ENCODE measurements at regions not wholly inside any gene's neighbourhood (a gene's known extent, or its start where the extent isn't known, plus 50 kb on each side); places are given as distances from the start of the nearest gene placed in this dataset.

DNA sequence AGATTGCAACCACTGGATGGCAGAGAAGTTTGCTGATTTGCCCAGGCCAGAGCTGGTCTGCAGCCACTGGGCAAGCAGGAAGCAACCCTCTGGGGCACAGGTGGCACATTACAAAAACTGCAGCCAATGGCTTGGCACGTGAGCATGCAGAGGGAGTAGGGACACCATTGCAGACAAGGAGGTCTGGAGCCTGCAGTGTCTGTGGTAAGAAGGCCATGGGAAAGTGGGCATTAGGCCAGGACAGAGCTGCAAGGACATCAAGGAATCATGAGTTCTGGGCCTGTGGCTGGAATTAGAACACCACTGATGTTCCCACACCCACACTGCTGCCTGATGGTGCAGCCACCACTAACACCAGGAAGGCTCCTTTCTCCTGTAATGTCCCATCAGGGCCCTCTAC is 113.0 kb downstream of the TSEN15 start:
- no peak overlapping the region for H4K8ac ChIP-seq (ENCODE audit: extremely low read depth, insufficient read depth, low read length)
- H3K4me2 ChIP-seq (ENCODE audit: insufficient read depth in 1 of 2, low read depth in 2 of 2, low read length in 2 of 2), result no peak overlapping the region
- TF ChIP-seq KDM5A (IDR thresholded peaks at IDR 0.05; ENCODE audit: low read length) (no peak), SIRT6 (IDR thresholded peaks at IDR 0.05; ENCODE audit: low read length) (no peak), POLR2A (IDR thresholded peaks at IDR 0.05; ENCODE audit: control extremely low read depth in 1 of 2, low read depth in 2 of 2, low read length in 2 of 2) (no peak), SP1 (IDR thresholded peaks at IDR 0.05; ENCODE audit: low read depth, low read length) (no peak)
- H3K9ac ChIP-seq (replicated peaks in 1 of 4; ENCODE audit: extremely low read depth in 1 of 4, low read depth in 3 of 4, low read length in 3 of 4), result no peak overlapping the region
- no peak overlapping the region for H2BK15ac ChIP-seq (ENCODE audit: low read length)
- H3K79me2 ChIP-seq (ENCODE audit: control insufficient read depth in 1 of 2, insufficient read depth in 2 of 2, low read length in 2 of 2), result no peaks in the 10 kb centered on the region
- peaks cover 0 to 3% of the 10 kb centered on the region in 2 experiments; a peak in 1 of 4 replicates for H3K9me3 ChIP-seq (ENCODE audit: insufficient read depth in 2 of 2, low read depth in 1 of 2, low read length in 1 of 2)
- no peak overlapping the region for H3K27ac ChIP-seq (ENCODE audit: low read depth, low read length)
- no peak overlapping the region for H3K14ac ChIP-seq (ENCODE audit: insufficient read length)
- H2BK20ac ChIP-seq (ENCODE audit: low read length), result no peak overlapping the region
- POLR2A ChIA-PET (ENCODE audit: partially characterized antibody), result no interaction called here
- H3K56ac ChIP-seq (replicated peaks; ENCODE audit: insufficient read length, low read depth, low read length), result no peak overlapping the region
- no peak for DNase-seq (ENCODE audit: low read depth in 1 of 2, low spot score in 2 of 2)
- H3K79me1 ChIP-seq (ENCODE audit: low read depth, low read length), result no peaks in the 10 kb centered on the region
- no peak overlapping the region for H2BK120ac ChIP-seq (replicated peaks; ENCODE audit: low read depth, low read length)
- H3K4ac ChIP-seq (replicated peaks; ENCODE audit: insufficient read length, low read depth, low read length), result peak overlapping the region; percentile 53
- FAIRE-seq, result no peak
- H3K23ac ChIP-seq (ENCODE audit: insufficient read length), result no peak overlapping the region
- no peaks in the 10 kb centered on the region for H3K27me3 ChIP-seq (replicated peaks in 1 of 4; ENCODE audit: control insufficient read depth in 3 of 4, extremely low read depth in 1 of 4, insufficient read depth in 3 of 4, low read length in 3 of 4)
- no peak overlapping the region for H2AFZ ChIP-seq (ENCODE audit: low read length)
- H2BK5ac ChIP-seq (ENCODE audit: low read depth, low read length), result no peak overlapping the region
- H3K18ac ChIP-seq (ENCODE audit: extremely low read depth, low read length), result no peak overlapping the region
- 94% methylated on average over 1 of the region's 1 CpG; no CpG with 5 or more reads in 1 of the 2 experiments for WGBS, 2 experiments (ENCODE audit: extremely low coverage in 1 of 2, insufficient coverage in 1 of 2, insufficient read length in 1 of 2, insufficient replicate concordance in 2 of 2, low coverage in 1 of 2, low lambda C conversion rate in 2 of 2, missing lambda C conversion rate in 1 of 2)
- H2AK5ac ChIP-seq (ENCODE audit: low read depth, low read length), result no peak overlapping the region
- H4K5ac ChIP-seq (ENCODE audit: insufficient read length, low read depth, low read length), result no peak overlapping the region
- no peaks in the 10 kb centered on the region for H4K20me1 ChIP-seq (replicated peaks in 1 of 2; ENCODE audit: control insufficient read depth in 1 of 2, insufficient read depth in 2 of 2, low read length in 2 of 2)
- H3K4me1 ChIP-seq (replicated peaks in 1 of 4; ENCODE audit: control insufficient read depth in 3 of 4, insufficient read depth in 4 of 4, low read length in 3 of 4), result no peaks in the 10 kb centered on the region
- no peak overlapping the region for H2BK12ac ChIP-seq (ENCODE audit: low read depth, low read length)
- no peaks in the 10 kb centered on the region for H3K23me2 ChIP-seq (ENCODE audit: low read depth, low read length)
- no peak overlapping the region for H3K4me3 ChIP-seq (ENCODE audit: extremely low read depth in 1 of 4, insufficient read depth in 2 of 4, low read depth in 3 of 4, low read length in 4 of 4)
- CTCF ChIA-PET (ENCODE audit: partially characterized antibody), result interaction anchor here (0.9 to 1.6 kb wide), 2 partner anchors 15 to 58 kb away, joined by 3 read pairs; no protein-coding TSS in a partner anchor
- H3K36me3 ChIP-seq (ENCODE audit: control insufficient read depth in 2 of 4, insufficient read depth in 4 of 4, low read length in 3 of 4), result no peaks in the 10 kb centered on the region
- H4K91ac ChIP-seq (replicated peaks; ENCODE audit: insufficient read length, low read length), result peak overlapping the region; percentile 40
